Femur (tissue), 1 donor: ENCODE measurements at regions not wholly inside any gene's neighbourhood (a gene's known extent, or its start where the extent isn't known, plus 50 kb on each side); places are given as distances from the start of the nearest gene placed in this dataset.
"Not testable (repeated sequence)": the region's sequence is repeated elsewhere in the genome, so short reads cannot be mapped to it uniquely, and the experiment has no call there.

Source experiments
- DNase-seq: peaks from one replicate; pipeline ENCODE4 v3.0.0-alpha.2; 2017

- no peak for DNase-seq
Observed at GRCh38 chrX:138847930-138848329, 136.4 kb upstream of the FGF13 start.

DNA sequence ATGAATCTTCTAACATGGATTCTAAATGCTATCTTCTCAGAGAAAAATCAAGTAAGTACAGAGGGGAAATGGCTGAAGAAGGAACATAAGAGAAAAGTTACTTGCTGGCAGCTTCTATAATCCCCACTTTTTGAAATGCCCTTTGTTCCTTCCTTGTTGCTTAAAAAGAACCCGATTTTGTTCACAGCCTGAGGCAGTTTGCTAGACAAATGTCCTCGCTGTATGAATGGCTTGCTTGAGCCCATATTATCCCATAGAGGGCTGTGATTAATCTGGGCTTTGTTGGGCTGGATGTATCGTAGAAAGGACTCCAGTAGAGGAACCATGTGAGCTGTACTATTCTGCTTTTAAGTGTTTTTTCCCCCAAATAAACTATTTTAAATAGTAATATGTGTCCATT is 134.3 kb upstream of the FGF13 start:
- DNase-seq, result no peak

- DNase-seq, result not testable (repeated sequence)
Observed at GRCh38 chrX:138807400-138807799, 95.9 kb upstream of the FGF13 start.

- no peak for DNase-seq
Observed at GRCh38 chrX:138794246-138794645, 82.7 kb upstream of the FGF13 start.

DNA sequence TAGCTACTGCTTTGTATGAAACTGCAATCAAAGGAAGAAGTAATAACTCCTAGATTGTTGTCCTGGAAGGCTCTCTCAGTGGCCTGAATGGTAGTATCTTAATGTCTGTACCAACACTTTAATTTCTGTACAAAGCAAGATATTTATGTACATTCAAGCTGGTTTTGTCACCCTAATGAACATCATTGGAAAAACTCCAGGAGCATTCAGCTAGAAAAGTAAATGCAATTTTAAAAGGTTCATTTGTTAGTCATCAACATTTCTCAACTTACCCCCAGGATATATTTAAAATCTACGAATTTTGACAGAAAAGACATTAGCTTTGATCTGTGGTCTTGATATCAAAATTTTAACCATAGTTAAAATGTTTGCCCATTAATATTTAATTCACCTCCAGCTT is 80.0 kb upstream of the FGF13 start:
- no peak for DNase-seq

DNA sequence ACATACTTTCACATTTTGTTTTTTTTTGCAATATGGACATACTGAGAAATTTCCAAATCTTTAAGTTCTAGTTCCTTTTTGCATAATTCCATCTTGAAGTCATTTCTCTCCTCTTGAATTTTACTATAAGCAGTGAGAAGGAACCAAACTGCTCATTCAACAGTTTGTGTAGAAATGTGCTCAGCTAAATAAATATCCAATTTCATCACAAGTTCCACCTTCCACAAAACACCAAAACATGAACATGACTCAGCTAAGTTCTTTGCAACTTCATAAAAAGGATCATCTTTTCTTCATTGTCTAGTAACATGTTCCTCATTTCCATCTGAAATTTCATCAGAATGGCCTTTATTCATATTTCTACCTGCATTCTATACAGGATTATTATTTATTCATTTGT is 77.3 kb upstream of the FGF13 start:
- no peak for DNase-seq

DNA sequence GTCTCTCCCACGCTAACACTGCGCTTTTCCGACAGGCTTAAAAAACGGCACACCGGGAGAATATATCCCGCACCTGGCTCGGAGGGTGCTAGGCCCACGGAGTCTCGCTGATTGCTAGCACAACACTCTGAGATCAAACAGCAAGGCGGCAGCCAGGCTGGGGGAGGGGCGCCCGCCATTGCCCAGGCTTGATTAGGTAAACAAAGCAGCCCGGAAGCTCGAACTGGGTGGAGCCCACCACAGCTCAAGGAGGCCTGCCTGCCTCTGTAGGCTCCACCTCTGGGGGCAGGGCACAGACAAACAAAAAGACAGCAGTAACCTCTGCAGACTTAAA is 67.0 kb upstream of the FGF13 start:
- not testable (repeated sequence) for DNase-seq

DNA sequence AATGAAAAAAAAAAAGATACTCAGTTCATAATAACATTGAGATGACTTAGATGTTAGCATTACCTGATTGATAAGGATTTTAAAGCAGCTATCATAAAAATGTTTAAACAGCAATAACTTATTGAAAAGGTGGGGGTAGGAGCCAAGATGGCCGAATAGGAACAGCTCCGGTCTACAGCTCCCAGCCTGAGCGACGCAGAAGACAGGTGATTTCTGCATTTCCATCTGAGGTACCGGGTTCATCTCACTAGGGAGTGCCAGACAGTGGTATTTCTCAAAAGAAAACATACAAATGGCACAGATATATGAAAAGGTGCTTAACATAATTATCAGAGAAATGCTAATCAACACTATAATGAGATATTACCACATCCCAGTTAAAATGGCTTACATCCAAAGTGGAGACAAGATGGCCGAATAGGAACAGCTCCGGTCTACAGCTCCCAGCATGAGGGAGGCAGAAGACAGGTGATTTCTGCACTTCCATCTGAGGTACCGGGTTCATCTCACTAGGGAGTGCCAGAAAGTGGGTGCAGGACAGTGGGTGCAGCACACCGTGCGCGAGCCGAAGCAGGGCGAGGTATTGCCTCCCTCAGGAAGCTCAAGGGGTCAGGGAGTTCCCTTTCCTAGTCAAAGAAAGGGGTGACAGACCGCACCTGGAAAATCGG is 66.5 kb upstream of the FGF13 start:
- not testable (repeated sequence) for DNase-seq

- DNase-seq, result no peak
Observed at GRCh38 chrX:138777230-138777629, 65.7 kb upstream of the FGF13 start.

- DNase-seq, result no peak
Observed at GRCh38 chrX:138775517-138775916, 64.0 kb upstream of the FGF13 start.

- DNase-seq, result no peak
Observed at GRCh38 chrX:138771047-138771446, 59.5 kb upstream of the FGF13 start.

DNA sequence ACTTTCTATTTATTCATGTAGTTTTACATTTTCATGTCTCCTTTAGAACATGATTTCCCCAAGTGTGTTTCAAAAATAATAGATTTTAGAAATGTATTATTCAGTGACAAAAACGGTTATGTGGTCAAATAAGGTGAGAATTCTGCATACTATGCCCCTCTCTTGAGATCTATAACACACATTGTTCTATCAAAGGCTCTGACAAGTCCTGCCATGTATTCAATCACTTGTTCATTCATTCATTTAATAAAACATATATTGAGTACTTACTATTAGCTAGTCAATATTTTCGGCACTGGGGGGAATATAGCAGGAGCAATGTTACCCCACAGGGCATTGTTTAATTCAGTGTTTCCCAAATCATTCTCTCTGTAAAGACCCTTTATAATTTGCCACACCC is 58.4 kb upstream of the FGF13 start:
- no peak for DNase-seq

DNA sequence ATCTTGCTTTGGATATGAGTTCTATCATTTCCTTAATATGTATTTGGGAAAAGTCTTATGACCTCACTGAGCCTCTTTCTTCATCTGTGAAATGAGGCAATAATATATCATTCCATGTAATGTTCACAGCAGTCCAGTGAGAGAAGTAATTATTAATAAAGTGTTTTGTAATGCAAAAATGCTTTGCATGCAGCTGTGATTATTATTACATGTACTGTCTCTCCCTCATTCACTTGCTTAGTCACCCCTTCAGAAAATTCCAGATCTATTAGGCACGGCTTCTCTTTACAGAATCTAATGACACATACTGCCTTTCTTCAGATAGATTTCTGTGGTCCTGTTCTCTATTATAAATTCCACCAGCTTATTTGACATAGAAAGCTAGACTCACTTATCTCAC is 53.5 kb upstream of the FGF13 start:
- no peak for DNase-seq

DNA sequence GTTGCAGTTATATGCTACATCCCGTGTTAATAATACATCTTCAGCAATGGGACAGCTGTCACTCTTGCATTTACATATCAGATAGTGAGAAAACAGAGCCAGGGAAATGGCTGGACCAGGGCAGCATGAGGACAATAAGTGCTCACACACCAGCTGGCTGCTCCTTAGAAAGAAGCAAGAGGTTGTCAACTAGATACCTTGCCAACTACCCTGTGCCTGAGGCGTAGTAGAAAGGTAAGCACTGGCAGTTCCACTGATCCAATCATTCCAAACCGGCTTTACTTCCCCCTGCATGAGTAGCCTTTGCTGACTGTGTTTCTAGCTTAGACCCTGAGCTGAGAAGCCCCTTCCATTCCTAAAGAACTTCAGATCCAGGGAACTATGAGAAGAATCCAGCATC is 52.2 kb upstream of the FGF13 start:
- DNase-seq, result no peak

GRCh38 chrX:138761380-138761779 is 49.9 kb upstream of the FGF13 start:
- DNase-seq, result no peak
